LNCaP clone FGC (cell line): ENCODE measurements at regions not wholly inside any gene's neighbourhood (a gene's known extent, or its start where the extent isn't known, plus 50 kb on each side); places are given as distances from the start of the nearest gene placed in this dataset.

ENCODE experiments used
- DNase-seq: peaks from one replicate; pipeline ENCODE4 v3.0.0-alpha.2; 2011; ENCODE audit warnings: low read depth
- H3K4me3 ChIP-seq: 2 replicates; pipeline ENCODE4 v1.5.1; 2011; ENCODE audit warnings: mild to moderate bottlenecking, low read depth, low read length, control low read depth
- CTCF ChIP-seq: IDR thresholded peaks from 2 replicates; pipeline ENCODE4 v1.5.1; 2012; ENCODE audit warnings: mild to moderate bottlenecking; ENCODE audit not compliant: control insufficient read depth, insufficient read depth; ENCODE audit errors: extremely low read depth

DNA sequence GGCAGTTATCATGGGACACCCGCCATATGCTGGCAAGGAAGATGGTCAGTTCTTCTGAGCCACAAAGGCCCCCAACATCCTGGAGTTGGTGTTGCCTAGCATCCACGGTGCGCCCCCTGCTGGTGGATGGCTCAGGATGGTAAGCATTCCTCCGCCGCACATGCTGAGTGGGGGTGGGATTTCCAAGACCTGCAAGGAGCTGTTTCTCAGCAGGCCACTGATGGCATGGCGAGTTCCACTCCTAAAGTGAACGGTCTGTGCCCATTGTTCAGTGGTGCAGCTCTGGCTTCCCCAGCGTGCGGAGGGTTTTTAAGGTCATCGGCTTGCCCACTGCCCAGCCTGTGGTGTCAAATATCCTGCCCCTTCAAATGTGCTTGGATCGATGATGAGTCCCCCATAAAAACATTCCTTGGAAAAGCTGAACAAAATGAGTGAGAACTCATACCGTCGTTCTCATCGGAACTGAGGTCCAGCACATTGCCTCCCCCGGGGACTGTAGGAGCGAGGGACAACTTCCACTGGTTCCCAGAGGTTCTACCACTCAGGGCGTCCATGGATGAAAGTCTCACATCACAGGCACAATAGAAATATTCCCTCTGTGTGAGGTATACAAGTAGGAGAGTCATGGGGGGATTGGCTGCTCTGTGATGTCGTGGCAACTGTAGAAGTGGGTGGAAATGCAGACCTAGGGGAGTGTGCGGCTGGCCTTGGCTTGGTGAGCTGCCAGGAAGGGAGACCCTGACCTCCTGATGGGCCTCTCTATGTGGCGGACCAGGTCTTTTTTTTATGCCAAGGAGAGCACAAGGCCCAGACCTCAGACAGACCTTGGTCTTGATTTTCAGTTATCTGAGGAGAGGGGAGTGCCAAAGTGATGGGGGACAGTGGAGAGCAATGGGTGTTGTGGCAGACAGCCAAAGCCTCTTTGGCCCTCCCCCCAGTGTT, 102.0 kb downstream of the SNRPN start:
- no peak for TF ChIP-seq CTCF
- H3K4me3 ChIP-seq, result no peak overlapping the region

DNA sequence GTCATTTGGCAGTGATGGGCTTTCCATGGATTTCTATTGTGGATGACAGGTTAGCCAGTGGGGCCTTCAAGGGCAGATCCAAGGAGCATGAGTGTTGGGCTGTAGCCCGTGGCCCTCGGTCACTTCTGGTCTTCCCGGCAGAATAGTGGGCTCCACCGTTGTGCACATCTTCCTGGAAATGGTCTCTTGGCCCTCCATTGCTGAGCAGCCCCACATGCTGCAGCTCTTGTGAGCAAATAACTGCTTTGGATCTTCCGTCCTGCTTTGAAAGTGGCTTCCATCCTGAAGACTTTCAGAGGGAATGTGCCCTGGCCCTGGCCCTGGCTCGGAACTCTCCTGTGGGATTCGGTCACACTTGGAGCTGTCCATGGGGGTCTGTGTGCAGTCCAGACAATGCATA, 102.8 kb downstream of the SNRPN start:
- no peak for TF ChIP-seq CTCF
- H3K4me3 ChIP-seq, result no peak overlapping the region
- no peak for DNase-seq

More for the DNA sequence above, 102.0 kb downstream of the SNRPN start:
- DNase-seq, result no peak

DNA sequence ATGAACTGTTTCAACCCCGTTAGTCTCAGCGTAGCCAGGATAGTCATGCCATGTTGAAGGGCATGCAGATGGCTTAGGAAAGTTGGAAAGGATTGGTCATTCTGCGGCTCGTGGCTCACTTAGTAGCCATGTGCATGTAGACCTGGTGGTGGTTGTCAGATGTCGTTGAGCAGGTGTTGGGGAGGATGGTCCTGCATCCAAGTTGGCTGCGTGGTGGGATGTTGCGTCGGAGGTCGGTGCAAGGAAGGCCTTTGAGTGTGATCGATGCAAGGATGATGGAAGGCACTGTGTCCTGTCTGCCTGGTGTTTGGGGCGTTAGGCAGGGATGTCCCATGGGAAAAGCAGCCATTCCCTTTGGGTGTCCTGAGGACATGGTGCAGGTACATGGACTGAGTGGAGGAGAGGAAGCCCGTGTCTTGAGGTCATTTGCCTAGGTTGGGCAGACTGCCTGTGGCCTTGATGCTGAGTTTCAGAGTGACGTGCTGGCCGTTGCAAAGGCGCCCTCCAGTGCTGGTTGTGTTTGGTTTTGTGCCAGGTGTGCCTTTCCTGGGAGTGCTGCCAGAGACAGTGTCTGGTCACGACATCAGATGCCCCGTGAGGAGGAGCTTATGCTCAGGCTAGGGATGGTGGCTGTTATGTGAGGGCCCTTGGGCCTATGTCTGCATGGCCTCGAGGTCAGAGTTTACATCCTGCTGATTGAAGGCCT, 103.4 kb downstream of the SNRPN start:
- no peak for DNase-seq
- TF ChIP-seq CTCF, result no peak
- no peak overlapping the region for H3K4me3 ChIP-seq

DNA sequence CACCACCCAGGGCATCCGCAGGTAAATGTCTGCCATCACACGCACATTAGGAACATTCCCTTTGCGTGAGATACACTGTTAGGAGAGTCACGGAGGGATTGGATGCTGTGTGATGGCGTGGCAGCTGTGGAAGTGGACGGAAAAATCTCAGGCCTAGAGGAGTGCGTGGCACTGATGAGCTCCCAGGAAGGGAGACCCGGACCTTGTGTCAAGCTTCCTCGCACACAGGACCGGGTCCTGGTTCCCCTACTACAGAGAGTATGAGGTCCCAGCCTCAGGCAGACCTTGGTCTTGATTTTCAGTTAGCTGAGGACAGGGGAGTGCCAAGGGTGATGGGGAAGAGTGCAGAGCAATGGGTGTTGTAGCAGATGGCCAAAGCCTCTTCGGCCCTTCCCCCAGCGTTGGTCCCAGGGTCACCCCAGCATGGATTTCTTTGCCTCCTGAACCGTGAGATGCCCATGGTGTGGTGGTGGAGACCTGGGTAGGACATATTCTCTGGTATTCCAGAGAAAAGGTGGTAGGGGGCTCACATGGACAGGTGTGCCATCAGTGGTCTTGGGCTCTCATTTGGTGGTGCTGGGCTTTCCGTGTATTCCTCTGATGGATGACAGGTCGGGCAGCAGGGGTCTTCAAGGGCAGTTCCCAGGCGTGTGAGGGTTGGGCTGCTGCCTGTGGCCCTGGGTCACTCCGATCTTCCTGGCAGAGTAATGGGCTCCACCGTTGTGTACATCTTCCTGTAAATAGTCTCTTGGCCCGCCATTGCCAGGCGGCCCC, 105.1 kb downstream of the SNRPN start:
- DNase-seq, result no peak
- TF ChIP-seq CTCF, result no peak

GRCh38 chr15:25060472-25060803, 105.7 kb downstream of the SNRPN start:
- no peak for DNase-seq
- H3K4me3 ChIP-seq, result no peak overlapping the region
- no peak for TF ChIP-seq CTCF

More for the DNA sequence above, 105.1 kb downstream of the SNRPN start:
- H3K4me3 ChIP-seq, result no peak overlapping the region

GRCh38 chr15:25060996-25061620, 106.3 kb downstream of the SNRPN start:
- no peak overlapping the region for H3K4me3 ChIP-seq
- no peak for TF ChIP-seq CTCF
- no peak for DNase-seq
